D721Med (cell line): ENCODE measurements at regions not wholly inside any gene's neighbourhood (a gene's known extent, or its start where the extent isn't known, plus 50 kb on each side); places are given as distances from the start of the nearest gene placed in this dataset.

Experiments used
- DNase-seq: peaks from one replicate; pipeline ENCODE4 v3.0.0; 2011; ENCODE audit warnings: low spot score; ENCODE audit not compliant: insufficient read length
- FAIRE-seq: peaks from 2 replicates; lab custom pipeline; 2011; peaks lifted over from hg19 to GRCh38; lab: Jason Lieb, UNC
- TF ChIP-seq, protein P1 (sequence below): IDR thresholded peaks from 2 replicates; pipeline ENCODE4 v1.5.1; 2012; ENCODE audit warnings: mild to moderate bottlenecking, control low read depth; ENCODE audit not compliant: insufficient read depth; ENCODE audit errors: missing control alignments

DNA sequence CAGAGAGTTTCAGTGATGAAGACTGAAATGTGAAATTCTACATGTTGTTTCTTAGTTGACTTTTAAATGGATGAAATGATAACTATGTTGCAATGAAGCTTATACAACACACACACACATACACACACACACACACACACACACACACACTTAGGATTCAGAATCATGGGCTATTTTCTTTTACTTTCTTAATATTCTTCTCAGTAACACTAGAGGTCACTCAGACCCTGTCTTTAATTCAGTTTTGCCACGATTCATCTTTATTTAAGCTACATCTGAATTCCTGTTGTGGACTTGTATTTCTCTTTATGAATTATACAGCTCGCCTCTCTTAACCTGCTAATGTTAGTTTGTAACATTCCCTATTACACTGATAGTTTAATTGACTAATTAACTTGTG, 109.6 kb upstream of the GOT2 start:
- TF ChIP-seq, protein P1, sequence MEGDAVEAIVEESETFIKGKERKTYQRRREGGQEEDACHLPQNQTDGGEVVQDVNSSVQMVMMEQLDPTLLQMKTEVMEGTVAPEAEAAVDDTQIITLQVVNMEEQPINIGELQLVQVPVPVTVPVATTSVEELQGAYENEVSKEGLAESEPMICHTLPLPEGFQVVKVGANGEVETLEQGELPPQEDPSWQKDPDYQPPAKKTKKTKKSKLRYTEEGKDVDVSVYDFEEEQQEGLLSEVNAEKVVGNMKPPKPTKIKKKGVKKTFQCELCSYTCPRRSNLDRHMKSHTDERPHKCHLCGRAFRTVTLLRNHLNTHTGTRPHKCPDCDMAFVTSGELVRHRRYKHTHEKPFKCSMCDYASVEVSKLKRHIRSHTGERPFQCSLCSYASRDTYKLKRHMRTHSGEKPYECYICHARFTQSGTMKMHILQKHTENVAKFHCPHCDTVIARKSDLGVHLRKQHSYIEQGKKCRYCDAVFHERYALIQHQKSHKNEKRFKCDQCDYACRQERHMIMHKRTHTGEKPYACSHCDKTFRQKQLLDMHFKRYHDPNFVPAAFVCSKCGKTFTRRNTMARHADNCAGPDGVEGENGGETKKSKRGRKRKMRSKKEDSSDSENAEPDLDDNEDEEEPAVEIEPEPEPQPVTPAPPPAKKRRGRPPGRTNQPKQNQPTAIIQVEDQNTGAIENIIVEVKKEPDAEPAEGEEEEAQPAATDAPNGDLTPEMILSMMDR, result peak; percentile 36
- DNase-seq, result no peak
- no peak for FAIRE-seq

- TF ChIP-seq, protein P1, result no peak
- FAIRE-seq (no peak), DNase-seq (no peak)
Observed at GRCh38 chr16:58842746-58843145, 108.6 kb upstream of the GOT2 start.

DNA sequence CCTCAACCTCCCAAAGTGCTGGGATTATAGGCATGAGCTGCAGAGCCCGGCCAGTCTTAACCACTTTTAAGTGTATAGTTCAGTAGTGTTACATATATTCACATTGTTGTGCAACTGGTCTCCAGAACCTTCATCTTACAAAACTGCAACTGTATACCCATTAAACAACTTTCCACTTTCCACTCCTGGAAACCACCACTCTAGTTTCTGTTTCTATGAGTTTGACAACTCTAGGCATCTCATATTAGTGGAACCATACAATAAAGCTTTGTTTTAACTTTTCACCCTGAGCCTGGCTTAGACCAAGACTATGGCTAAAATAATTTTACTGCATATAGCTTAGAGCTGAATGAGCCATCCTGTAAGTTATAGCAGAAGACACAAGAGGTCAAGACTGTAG, 108.0 kb upstream of the GOT2 start:
- FAIRE-seq (no peak), DNase-seq (no peak)
- TF ChIP-seq, protein P1, result no peak

DNA sequence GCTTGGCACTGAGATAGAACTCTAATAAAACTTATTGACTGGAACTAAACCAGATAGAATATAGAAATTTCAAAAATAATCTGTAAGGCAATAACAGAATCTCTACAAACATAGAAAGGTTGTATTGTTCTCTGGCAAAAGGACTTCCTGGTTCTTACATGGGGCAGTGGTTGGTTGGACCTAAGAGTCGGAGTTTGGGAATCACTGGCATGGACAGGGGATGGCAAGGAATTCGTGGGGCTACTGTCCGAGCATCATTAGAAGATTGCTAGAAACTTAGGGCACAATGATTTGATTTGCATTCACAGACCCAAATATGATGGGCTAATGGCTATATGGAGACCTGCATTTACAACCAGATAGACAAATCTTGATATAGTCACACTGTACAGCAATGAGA, 103.8 kb upstream of the GOT2 start:
- FAIRE-seq (no peak), DNase-seq (no peak)
- TF ChIP-seq, protein P1, result no peak

- FAIRE-seq (no peak), DNase-seq (no peak)
- TF ChIP-seq, protein P1, result no peak
Observed at GRCh38 chr16:58836427-58836826, 102.3 kb upstream of the GOT2 start.

GRCh38 chr16:58832386-58832895, 98.3 kb upstream of the GOT2 start:
- no peak for FAIRE-seq
- TF ChIP-seq, protein P1, result no peak

GRCh38 chr16:58831386-58831785, 97.3 kb upstream of the GOT2 start:
- FAIRE-seq (no peak), DNase-seq (no peak)
- TF ChIP-seq, protein P1, result no peak

More at GRCh38 chr16:58832386-58832895, 98.3 kb upstream of the GOT2 start:
- DNase-seq, result no peak
